ENCODE measurements at regions not wholly inside any gene's neighbourhood (a gene's known extent, or its start where the extent isn't known, plus 50 kb on each side); places are given as distances from the start of the nearest gene placed in this dataset.

- no peaks in the 10 kb centered on the region for H3K4me1 ChIP-seq
- WGBS (ENCODE audit: missing lambda C conversion rate) = 62% methylated on average over 10 of the region's 11 CpGs
- FAIRE-seq (no peak), DNase-seq (ENCODE audit: low read depth in 1 of 2, low spot score in 1 of 2) (no peak), ATAC-seq (no peak)
- ChIA-PET POLR2A (no interaction called here), CTCF (no interaction called here)
- H3K4me2 ChIP-seq = no peak overlapping the region
- no peak overlapping the region for H3K4me3 ChIP-seq
- H3K9me3 ChIP-seq = no peaks in the 10 kb centered on the region
- TF ChIP-seq HOXB5 (CRISPR knock-in tag; IDR thresholded peaks at IDR 0.05) (no peak), NR3C1 (IDR thresholded peaks at IDR 0.05) (no peak), HEYL (CRISPR knock-in tag; IDR thresholded peaks at IDR 0.05) (no peak), HOXB13 (CRISPR knock-in tag; IDR thresholded peaks at IDR 0.05; ENCODE audit: low read depth) (no peak), NPAS2 (CRISPR knock-in tag; IDR thresholded peaks at IDR 0.05; ENCODE audit: borderline replicate concordance) (no peak), FOSL2 (IDR thresholded peaks at IDR 0.05) (no peak), FOSL2 (CRISPR knock-in tag; IDR thresholded peaks at IDR 0.05) (no peak), CEBPB (IDR thresholded peaks at IDR 0.05) (no peak), KDM5A (IDR thresholded peaks at IDR 0.05) (no peak)
- TF ChIP-seq, protein P1, sequence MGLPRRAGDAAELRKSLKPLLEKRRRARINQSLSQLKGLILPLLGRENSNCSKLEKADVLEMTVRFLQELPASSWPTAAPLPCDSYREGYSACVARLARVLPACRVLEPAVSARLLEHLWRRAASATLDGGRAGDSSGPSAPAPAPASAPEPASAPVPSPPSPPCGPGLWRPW (IDR thresholded peaks at IDR 0.05) = no peak
- no peak overlapping the region for H3K27ac ChIP-seq
Measured at GRCh38 chr18:46379323-46379950, 275.3 kb downstream of the HAUS1 start.

DNA sequence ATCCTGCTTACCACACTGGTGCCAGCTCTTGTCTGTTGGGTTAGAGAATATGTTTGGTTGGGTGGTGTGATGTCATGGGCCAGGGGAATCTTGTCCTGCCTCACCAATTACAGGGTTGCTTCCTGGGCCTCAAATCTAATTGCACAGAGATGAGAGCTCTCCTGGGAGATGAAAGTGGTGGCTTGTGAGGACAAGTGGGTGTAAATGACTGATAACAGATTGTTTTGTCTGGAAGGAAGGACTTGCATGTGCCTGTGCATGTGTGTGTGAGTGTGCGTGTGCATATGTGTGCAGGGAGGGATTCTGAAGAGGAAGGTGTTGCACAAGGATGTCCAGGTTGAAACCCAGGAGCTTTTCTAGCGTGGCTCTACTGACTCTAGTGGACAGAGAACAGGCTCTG is 271.9 kb downstream of the LOXHD1 start:
- WGBS (ENCODE audit: missing lambda C conversion rate) = 44% methylated on average over 2 of the region's 2 CpGs
- H3K27ac ChIP-seq = no peak overlapping the region
- no peak for TF ChIP-seq RNF2 (IDR thresholded peaks at IDR 0.05; ENCODE audit: borderline replicate concordance, low read depth)
- no peak for TF ChIP-seq RAD21 (conservative IDR thresholded peaks at IDR 0.05 in 1 of 2, IDR thresholded peaks at IDR 0.05 in 1 of 2)
- ATAC-seq = no peak
- ChIA-PET CTCF (interaction anchor here (1.6 kb wide), 1 partner anchor 274 kb away, joined by 3 read pairs; no protein-coding TSS in a partner anchor), POLR2A (no interaction called here)
- no peak overlapping the region for H3K4me2 ChIP-seq
- H3K9me3 ChIP-seq = no peaks in the 10 kb centered on the region
- H3K4me1 ChIP-seq = no peaks in the 10 kb centered on the region
- no peak for DNase-seq (ENCODE audit: low read depth in 1 of 2, low spot score in 1 of 2)
- no peak overlapping the region for H3K4me3 ChIP-seq
- FAIRE-seq = no peak

DNA sequence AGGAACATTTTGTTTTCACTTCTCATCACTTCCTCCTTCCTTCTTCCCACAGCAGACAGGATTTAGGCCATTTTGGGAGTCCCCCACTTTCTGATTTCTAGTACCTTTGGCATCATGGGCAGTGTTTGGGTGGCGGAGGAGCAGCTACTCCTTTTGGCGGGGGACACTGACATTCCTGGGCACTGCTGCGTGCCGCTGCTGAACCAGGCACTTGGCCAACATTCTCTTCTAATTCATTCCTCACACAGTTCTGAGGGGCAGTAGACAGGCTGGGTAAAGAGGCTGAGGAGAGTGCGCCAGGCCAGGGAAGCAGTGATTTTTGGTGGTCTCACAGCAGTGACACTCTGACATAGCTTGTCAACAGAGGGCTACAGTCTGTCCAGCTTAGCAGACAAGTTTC is 270.2 kb downstream of the LOXHD1 start:
- FAIRE-seq (no peak), DNase-seq (ENCODE audit: low read depth in 1 of 2, low spot score in 1 of 2) (no peak), ATAC-seq (no peak)
- WGBS (ENCODE audit: missing lambda C conversion rate) = 88% methylated on average over 5 of the region's 5 CpGs
- no peak for TF ChIP-seq SMC3 (IDR thresholded peaks at IDR 0.05)
- TF ChIP-seq, protein P2, sequence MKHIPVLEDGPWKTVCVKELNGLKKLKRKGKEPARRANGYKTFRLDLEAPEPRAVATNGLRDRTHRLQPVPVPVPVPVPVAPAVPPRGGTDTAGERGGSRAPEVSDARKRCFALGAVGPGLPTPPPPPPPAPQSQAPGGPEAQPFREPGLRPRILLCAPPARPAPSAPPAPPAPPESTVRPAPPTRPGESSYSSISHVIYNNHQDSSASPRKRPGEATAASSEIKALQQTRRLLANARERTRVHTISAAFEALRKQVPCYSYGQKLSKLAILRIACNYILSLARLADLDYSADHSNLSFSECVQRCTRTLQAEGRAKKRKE (CRISPR knock-in tag; IDR thresholded peaks at IDR 0.05; ENCODE audit: low read depth) = no peak
- no peak for TF ChIP-seq CEBPB (IDR thresholded peaks at IDR 0.05)
- no peak for TF ChIP-seq REST (IDR thresholded peaks at IDR 0.05)
- no peak for TF ChIP-seq PHF8 (IDR thresholded peaks at IDR 0.05; ENCODE audit: borderline replicate concordance, low read depth)
- TF ChIP-seq, protein P3, sequence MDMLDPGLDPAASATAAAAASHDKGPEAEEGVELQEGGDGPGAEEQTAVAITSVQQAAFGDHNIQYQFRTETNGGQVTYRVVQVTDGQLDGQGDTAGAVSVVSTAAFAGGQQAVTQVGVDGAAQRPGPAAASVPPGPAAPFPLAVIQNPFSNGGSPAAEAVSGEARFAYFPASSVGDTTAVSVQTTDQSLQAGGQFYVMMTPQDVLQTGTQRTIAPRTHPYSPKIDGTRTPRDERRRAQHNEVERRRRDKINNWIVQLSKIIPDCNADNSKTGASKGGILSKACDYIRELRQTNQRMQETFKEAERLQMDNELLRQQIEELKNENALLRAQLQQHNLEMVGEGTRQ (IDR thresholded peaks at IDR 0.05) = no peak
- no peak for TF ChIP-seq JUNB (IDR thresholded peaks at IDR 0.05)
- no peak for TF ChIP-seq KDM5A (IDR thresholded peaks at IDR 0.05)
- TF ChIP-seq HOXB13 (CRISPR knock-in tag; IDR thresholded peaks at IDR 0.05; ENCODE audit: low read depth) = no peak
- TF ChIP-seq NPAS2 (CRISPR knock-in tag; IDR thresholded peaks at IDR 0.05; ENCODE audit: borderline replicate concordance) = no peak
- TF ChIP-seq RNF2 (IDR thresholded peaks at IDR 0.05; ENCODE audit: borderline replicate concordance, low read depth) = no peak
- no peak for TF ChIP-seq GATA3 (IDR thresholded peaks at IDR 0.05; ENCODE audit: borderline replicate concordance)
- ChIA-PET CTCF (interaction anchor here (1.0 to 1.3 kb wide), 2 partner anchors 64 to 106 kb away, joined by 3 to 4 read pairs; no protein-coding TSS in a partner anchor), POLR2A (no interaction called here)
- no peak overlapping the region for H3K4me3 ChIP-seq
- H3K4me2 ChIP-seq = no peak overlapping the region
- no peaks in the 10 kb centered on the region for H3K9me3 ChIP-seq
- H3K27ac ChIP-seq = no peak overlapping the region
- H3K4me1 ChIP-seq = no peaks in the 10 kb centered on the region

All from A549 (cell line).